DMS 273 treated with DMSO at 0.1 percent for 48 hours (cell line): ENCODE measurements at regions not wholly inside any gene's neighbourhood (a gene's known extent, or its start where the extent isn't known, plus 50 kb on each side); places are given as distances from the start of the nearest gene placed in this dataset.

Experiments used
- DNase-seq: peaks from one replicate; lab custom pipeline; 2025; lab: John Stamatoyannopoulos, UW

DNA sequence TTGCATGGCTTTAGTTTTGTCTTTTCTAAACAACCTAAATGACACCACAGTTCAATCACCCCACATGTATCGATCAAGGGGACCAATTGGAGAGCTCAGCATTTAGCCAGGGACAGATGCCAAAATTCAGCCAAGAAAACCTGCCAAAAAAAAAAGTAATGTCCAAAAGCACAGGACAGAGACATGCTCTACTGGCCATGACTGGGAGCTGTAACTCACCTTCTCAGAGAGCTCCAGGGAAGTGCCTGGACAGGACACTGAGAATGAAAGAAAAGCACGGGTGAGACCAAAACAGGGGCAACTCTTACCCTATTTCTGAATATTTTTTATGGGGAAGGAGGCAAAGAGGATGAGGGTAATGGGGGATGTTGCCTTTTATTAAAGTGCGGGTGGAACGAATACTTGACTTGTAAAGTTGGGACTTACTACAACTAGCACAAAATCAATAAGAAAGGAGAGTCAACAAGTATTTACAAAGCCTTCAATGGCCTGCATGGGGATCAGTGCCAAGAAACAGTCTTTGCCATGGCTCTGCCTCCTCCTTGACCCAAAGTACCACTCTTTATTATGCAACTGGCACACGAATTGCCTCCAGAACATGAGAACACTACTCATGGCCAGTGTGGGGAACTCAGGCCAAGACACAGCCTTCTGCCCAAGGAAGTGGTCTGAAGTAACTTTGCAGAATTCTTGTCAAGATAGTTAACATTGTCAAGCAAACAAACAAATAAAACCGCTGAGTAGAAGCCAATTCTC is 72.9 kb upstream of the HK2 start:
- DNase-seq: no peak

DNA sequence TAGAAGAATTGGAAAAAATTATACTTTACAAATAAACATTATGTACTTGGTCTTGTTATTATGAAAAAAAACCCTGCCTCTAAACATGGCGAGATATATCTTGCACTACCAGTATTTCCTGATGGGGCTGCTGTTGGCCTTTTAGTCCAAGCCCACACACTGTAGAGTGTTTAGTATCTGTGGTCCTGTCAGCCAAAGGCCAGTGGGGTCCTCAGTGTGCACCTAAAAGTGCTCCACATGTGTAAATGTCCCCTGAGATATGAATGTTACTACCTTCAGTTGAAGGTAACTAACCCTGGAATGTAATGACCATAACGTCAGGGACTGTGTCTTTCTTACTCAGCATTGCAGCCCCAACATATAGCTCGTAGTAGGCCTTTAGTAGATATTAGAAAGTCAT is 71.1 kb upstream of the HK2 start:
- no peak for DNase-seq

DNA sequence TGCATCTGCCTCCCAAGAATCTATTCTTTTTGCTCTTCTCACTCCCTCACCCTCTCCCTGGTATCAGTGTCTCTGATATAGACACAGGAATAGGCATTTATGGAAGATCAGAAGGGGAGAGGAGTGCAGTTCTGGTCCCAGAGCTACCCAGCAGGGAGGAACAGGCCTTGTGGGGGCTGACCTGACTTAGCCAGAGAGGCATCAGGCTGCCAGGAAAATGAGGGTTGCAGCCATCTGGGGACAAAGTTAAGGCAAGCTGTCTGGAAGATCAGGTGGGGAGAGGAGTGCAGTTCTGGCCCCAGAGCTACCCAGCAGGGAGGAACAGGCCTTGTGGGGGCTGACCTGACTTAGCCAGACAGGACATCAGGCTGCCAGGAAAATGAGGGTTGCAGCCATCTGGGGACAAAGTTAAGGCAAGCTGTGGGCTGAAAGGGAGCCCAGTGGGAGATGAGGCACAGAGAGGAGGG is 69.9 kb upstream of the HK2 start:
- peak; percentile 72 for DNase-seq

DNA sequence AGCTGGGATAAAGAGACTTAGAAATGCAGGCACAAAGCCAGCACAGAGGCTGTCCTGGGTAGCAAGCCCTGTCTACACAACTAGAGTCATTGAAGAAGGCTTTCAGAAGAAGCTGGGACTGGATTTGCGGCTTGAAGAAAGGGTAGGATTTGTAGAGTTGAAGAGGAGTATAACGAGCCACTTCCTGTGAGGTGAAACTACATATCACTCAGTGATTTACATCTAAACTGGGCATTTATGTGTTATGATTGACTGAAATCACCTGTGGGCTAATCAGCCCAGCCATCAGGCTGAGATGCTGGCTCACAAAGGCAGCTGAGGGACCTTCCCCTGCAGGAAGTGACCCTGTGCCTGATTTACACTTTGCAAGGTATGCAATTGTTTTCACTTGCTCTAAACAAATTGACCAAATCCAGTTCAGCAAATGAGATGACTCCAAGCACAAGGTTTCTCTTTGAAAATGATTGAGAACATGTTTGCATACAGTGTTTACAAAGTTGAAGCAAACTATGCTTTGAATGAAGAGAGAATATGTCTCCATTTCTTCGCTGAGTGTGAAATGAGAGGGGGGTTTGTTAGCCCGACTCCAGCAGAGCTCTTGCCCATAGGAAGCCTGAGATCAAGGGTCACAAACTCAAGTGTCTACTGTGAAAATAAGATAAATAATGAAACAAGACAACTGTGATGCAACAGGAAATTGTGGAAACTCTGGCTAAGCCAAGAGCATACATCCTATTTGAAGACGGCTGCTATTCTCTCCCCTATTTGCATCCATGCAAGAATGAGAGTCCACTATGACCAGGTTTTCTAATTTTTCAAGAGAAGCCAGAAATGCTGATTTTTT is 69.3 kb upstream of the HK2 start:
- no peak for DNase-seq

DNA sequence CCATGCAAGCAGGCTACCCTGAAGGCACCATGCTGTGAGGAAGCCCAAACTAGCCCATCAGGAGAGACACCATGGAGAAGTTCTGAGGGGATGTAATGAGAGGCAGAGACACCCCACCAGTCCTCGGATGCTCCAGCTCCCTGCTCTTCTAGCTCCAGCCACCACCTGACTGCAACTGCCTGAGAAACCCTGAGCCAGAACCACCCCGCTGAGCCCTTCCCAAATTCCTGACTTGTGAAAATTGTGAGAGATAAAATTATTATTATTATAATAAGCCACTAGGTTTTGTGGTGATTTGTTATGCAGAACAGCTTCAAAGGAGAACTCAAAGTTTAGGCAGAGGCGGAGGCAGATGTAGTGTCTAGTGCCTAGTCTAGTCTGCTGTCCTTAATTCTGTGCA is 67.1 kb upstream of the HK2 start:
- no peak for DNase-seq

DNA sequence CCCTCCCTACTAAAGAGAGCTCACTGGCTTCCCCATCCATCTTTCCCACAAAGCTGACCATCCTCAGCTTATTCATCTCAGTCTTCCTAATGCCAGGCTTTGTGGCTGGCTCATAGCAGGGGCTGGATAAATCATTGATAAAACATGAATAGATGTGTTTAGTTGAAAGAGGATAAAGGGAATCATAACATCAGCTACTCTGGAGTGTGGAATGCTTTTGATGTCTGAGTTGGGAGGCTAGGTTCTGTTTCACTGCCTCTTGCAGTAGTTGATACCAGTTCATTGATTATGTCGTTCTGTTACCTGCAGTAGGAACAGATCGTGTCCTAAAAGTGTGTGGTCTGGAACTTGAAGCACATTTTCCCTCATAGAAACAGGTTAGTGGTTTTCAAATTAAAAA is 66.3 kb upstream of the HK2 start:
- no peak for DNase-seq

DNA sequence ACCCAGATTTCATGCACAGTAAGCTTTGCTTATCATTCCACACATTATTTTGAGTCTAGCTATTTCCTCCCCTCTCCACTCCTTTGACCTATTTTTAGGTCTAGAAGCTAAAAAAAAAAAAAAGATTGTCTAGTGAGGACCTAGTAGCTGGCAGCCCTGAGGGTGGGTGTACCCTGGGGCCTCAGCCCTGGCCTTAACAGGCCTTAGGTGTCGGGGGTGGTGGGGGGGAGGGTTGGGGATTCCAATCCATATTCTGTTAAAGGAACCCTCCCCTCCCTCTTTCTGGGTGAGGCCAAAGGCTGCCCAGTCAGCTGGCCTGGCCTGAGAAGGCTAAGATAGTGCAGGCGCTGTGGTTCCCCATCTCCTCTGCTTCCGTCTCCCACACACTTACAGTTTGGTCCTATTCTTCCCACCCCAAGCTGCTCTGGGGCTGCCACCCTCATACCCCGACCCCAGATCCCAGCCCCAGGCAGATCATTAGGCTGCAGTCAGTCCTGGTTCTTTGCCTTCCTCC is 65.5 kb upstream of the HK2 start:
- no peak for DNase-seq

DNA sequence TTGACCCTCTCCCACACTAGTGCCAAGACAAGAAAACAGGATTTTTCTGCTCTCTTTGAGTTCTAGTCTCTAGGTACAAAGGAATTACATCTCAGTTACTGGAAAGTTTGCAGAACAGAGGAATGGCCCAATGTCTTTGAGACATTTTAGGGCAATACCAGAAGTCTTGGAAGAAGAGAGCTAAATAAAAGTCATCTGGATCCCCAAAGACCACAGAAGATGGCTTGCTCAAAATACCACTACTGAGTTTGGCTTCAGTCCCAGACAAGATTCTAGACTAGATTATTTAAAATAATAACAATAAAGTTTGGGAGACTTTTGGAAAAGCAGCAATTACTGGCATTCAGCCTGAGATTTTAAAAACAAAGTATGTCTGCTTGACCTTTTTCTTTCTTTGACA is 61.9 kb upstream of the HK2 start:
- DNase-seq: no peak

DNA sequence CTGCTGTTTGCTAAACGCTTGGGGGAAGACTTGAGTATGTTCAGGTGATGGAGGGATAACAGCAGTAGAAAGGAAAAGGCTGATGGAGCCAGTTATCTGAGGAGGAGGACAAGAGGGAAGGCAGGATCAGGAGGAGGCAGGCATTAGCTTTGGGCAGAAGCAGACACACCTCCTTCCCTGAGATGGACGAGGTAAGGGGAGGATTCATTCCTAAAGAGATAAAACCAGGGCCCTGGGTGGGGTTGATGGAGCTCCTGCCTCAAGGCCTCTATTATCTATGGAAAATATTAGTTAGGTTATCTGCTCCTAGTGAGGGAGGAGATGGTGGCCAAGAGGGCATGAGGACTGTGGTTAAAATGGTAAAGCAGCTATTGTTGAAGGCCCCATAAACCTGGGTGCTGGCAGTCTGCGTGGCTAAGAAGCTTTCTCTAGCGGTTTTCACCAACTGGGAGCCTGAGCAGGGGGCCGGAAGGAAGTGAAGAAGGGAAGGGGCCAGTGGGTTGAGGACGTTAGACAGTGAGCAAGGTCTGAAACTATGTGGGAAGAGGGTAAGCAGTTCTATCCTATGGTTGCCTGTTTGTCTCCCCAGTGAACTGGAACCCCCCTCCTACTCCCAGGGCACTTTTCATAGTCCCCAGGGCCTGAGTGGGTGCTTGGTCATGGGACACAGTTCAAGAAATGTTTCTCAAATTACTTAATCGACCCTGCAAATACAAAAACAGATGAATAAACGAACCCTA is 56.6 kb upstream of the HK2 start:
- DNase-seq: no peak

DNA sequence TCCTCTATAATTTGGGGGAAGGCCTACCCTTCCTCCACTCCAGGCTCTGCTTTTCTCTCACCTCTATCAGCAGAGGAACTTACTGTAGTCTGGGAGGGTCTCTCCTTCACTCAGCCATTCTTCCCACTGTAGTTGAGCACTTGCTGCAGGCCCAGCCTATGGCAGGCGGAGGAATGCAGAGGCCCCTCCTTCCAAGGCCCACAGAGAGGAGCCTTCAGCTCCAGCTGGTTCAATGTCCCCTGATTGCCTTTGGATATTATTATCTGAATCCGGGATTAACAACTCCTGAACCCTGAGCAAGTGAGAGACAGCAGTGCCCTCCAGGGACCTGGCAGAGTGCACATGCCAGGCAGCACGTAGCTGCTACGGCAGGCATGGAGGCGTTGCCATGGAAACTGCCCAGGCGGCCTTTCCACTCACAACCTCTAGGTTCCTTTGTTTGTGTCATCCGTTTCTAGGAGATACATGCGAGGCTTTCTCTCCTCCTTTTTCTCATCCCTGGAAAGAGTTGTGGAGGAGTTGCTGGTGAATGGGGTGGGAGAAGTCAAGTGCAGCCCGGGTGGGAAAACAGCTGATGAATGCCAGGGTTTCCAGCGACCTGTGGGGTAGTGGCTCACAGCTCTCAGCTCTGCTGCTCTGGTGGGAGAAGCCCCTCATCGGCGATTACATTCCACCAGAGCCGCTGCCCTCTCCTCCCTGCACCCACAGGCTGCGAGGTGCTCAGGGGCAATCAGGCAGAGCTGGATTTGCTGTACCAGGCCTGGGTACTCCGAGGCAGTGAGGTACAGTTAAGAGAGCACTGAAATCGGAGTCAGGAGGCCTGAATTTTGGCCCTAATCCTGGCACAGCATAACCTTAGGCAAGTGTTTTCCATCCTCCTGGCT is 55.3 kb upstream of the HK2 start:
- DNase-seq: peak; percentile 81

DNA sequence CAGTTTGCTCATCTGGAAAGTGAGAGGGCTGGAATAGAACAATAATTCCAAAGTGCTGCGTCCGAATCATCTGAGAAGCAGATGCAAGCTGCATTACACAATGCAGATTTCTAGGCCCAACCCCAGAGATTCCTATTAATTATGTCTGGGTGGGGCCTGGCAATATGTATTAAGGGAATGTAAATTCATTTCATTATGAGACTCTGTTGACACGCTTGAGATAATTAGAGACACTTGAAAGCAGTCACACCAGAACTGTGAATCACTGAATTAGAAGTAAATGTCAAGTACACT is 54.7 kb upstream of the HK2 start:
- DNase-seq: no peak

DNA sequence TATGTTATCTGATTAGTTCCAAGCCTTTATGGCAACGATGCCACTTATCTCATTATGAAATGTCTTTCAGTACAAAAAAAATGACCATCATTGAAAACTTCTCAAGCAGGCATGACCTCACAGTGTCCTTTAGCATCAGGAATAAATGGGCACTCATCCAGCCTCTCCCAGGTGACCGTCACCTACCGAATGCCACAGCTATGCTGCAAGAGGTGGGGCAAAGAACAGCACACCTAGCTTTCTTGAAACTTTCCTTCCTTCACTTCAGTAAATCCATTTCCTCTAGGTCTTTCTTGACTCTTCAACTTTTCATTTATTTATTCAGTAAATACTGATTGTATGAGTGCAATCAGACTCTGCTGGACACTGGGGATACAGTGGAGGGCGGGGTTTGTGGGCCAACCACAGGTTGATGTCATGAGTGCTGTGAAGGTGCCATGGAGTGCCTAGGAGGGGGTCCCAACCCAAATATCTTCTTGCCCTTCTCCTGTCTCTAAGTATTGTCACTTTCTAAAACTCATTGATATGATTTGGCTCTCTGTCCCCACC is 54.3 kb upstream of the HK2 start:
- no peak for DNase-seq
